ENCODE measurements at regions not wholly inside any gene's neighbourhood (a gene's known extent, or its start where the extent isn't known, plus 50 kb on each side); places are given as distances from the start of the nearest gene placed in this dataset.

GRCh38 chr14:58815794-58816193 lies 178.0 kb downstream of the DACT1 start:
- no peaks in the 10 kb centered on the region for H3K27me3 ChIP-seq
- no peaks in the 10 kb centered on the region for H3K9me3 ChIP-seq
- no peak for DNase-seq (ENCODE audit: low spot score in 2 of 2)
- H3K4me1 ChIP-seq: no peaks in the 10 kb centered on the region
- intact Hi-C loops (cut with DNase I): no loop called here
- TF ChIP-seq, protein P1, sequence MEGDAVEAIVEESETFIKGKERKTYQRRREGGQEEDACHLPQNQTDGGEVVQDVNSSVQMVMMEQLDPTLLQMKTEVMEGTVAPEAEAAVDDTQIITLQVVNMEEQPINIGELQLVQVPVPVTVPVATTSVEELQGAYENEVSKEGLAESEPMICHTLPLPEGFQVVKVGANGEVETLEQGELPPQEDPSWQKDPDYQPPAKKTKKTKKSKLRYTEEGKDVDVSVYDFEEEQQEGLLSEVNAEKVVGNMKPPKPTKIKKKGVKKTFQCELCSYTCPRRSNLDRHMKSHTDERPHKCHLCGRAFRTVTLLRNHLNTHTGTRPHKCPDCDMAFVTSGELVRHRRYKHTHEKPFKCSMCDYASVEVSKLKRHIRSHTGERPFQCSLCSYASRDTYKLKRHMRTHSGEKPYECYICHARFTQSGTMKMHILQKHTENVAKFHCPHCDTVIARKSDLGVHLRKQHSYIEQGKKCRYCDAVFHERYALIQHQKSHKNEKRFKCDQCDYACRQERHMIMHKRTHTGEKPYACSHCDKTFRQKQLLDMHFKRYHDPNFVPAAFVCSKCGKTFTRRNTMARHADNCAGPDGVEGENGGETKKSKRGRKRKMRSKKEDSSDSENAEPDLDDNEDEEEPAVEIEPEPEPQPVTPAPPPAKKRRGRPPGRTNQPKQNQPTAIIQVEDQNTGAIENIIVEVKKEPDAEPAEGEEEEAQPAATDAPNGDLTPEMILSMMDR (IDR thresholded peaks at IDR 0.05): no peak
- no peak overlapping the region for H3K4me3 ChIP-seq
- no peak overlapping the region for H3K27ac ChIP-seq
- H3K36me3 ChIP-seq: no peaks in the 10 kb centered on the region

- intact Hi-C loops (cut with DNase I): no loop called here
- Histone ChIP-seq H3K36me3 (no peaks in the 10 kb centered on the region), H3K9me3 (no peaks in the 10 kb centered on the region), H3K4me1 (no peaks in the 10 kb centered on the region), H3K4me3 (no peak overlapping the region), H3K27ac (no peak overlapping the region), H3K27me3 (no peaks in the 10 kb centered on the region)
- DNase-seq (ENCODE audit: low spot score in 2 of 2): no peak
- TF ChIP-seq, protein P1 (IDR thresholded peaks at IDR 0.05): no peak
These were observed 178.8 kb downstream of the DACT1 start for GRCh38 chr14:58816416-58817115.

GRCh38 chr14:58817846-58818245 lies 180.1 kb downstream of the DACT1 start:
- H3K4me1 ChIP-seq: no peaks in the 10 kb centered on the region
- no peak overlapping the region for H3K27ac ChIP-seq
- H3K9me3 ChIP-seq: no peaks in the 10 kb centered on the region
- no peaks in the 10 kb centered on the region for H3K36me3 ChIP-seq
- H3K4me3 ChIP-seq: no peak overlapping the region
- TF ChIP-seq, protein P1 (IDR thresholded peaks at IDR 0.05): no peak
- DNase-seq (ENCODE audit: low spot score in 2 of 2): no peak
- intact Hi-C loops (cut with DNase I): no loop called here
- H3K27me3 ChIP-seq: no peaks in the 10 kb centered on the region

DNA sequence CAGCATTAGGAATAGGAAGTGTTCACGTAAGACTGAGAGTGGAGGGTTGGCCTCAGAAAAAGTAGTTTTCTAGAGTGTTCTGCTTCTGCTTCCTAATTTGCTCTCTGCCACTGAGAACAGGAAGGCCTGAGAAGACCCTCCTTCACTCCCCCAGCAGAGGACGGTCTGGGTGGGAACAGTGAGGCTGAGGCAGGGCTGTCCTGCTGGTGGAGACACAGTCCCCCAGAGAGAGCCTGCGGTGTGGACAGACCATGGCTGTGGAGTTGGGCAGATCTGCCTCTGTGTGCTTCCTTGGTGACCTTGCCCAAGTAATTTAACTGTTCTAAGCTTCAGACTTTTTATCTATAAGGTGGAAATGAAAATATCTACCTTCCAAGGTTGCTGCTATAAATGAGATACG lies 182.3 kb downstream of the DACT1 start:
- no peaks in the 10 kb centered on the region for H3K36me3 ChIP-seq
- no peaks in the 10 kb centered on the region for H3K9me3 ChIP-seq
- DNase-seq (ENCODE audit: low spot score in 2 of 2): no peak
- intact Hi-C loops (cut with DNase I): no loop called here
- TF ChIP-seq, protein P1 (IDR thresholded peaks at IDR 0.05): no peak
- no peak overlapping the region for H3K4me3 ChIP-seq
- no peak overlapping the region for H3K27ac ChIP-seq
- no peaks in the 10 kb centered on the region for H3K27me3 ChIP-seq
- H3K4me1 ChIP-seq: no peaks in the 10 kb centered on the region

DNA sequence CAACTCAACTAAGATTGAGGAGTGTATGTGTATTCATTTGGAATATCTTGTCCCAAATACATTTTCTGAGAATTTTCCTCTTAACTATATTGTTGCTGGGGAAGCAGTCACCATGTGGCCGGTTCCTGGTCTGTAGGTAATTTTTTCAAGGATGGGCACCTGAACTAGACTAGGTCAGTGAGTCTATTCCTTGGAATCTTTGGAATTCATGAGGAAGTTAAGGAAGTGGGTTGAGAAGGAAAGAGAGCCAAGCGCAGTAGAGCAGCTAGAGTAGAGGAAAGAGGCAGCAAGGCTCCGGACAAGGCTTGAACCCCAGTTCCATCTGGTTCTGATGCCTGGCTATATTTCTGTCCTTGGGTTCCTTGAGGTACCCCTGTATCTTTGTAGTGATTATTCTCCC lies 183.7 kb downstream of the DACT1 start:
- intact Hi-C loops (cut with DNase I): no loop called here
- no peak overlapping the region for H3K4me3 ChIP-seq
- H3K9me3 ChIP-seq: no peaks in the 10 kb centered on the region
- H3K36me3 ChIP-seq: no peaks in the 10 kb centered on the region
- H3K27me3 ChIP-seq: no peaks in the 10 kb centered on the region
- H3K4me1 ChIP-seq: no peaks in the 10 kb centered on the region
- no peak for DNase-seq (ENCODE audit: low spot score in 2 of 2)
- no peak overlapping the region for H3K27ac ChIP-seq
- TF ChIP-seq, protein P1 (IDR thresholded peaks at IDR 0.05): no peak

DNA sequence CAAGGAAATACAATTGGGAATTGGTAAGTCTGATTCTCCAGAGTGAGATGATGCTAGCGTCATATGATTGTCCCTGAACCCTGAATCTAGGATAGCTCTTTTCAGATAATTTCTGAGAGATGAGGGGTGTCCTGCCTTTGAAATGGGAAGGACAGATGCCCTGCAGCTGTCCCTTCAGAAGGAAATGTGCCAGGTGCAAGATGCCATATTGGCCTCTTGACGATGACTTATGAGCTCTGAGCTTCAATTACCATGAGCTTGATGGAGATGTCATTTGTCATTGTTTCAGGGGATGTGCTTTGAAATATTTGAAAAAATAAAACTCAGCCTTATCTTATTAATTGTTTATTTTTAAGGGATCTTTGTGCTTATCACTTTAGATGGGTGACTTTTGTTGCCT lies 185.1 kb downstream of the DACT1 start:
- Histone ChIP-seq H3K4me3 (no peak overlapping the region), H3K27ac (no peak overlapping the region), H3K9me3 (no peaks in the 10 kb centered on the region), H3K27me3 (no peaks in the 10 kb centered on the region), H3K36me3 (no peaks in the 10 kb centered on the region), H3K4me1 (no peaks in the 10 kb centered on the region)
- intact Hi-C loops (cut with DNase I): no loop called here
- no peak for DNase-seq (ENCODE audit: low spot score in 2 of 2)
- TF ChIP-seq, protein P1 (IDR thresholded peaks at IDR 0.05): no peak
